GM06990 (cell line): ENCODE measurements at regions not wholly inside any gene's neighbourhood (a gene's known extent, or its start where the extent isn't known, plus 50 kb on each side); places are given as distances from the start of the nearest gene placed in this dataset.

Experiments used
- DNase-seq: peaks from one replicate; pipeline ENCODE4 v3.0.0-alpha.2; 2011; ENCODE audit not compliant: insufficient read length; ENCODE audit errors: extremely low read depth
- H3K27me3 ChIP-seq: replicated peaks from 2 replicates; pipeline ENCODE4 v1.6.0; 2011; ENCODE audit warnings: low read length; ENCODE audit not compliant: control insufficient read depth, insufficient read depth
- H3K36me3 ChIP-seq: 2 replicates; pipeline ENCODE4 v1.5.1; 2011; ENCODE audit warnings: low read length; ENCODE audit not compliant: control insufficient read depth, insufficient read depth
- H3K4me3 ChIP-seq: replicated peaks from 2 replicates; pipeline ENCODE4 v1.5.1; 2011; ENCODE audit warnings: low read depth, mild to moderate bottlenecking, control low read depth, low read length
- CTCF ChIP-seq: IDR thresholded peaks from 2 replicates; pipeline ENCODE4 v1.5.1; 2011; ENCODE audit warnings: low read length, control low read depth, mild to moderate bottlenecking, inconsistent platforms; ENCODE audit not compliant: insufficient read depth, poor library complexity, severe bottlenecking

- Histone ChIP-seq H3K4me3 (no peak overlapping the region), H3K27me3 (no peaks in the 10 kb centered on the region), H3K36me3 (no peaks in the 10 kb centered on the region)
- no peak for DNase-seq
- no peak for TF ChIP-seq CTCF
Observed at GRCh38 chr4:127558489-127559407, 74.0 kb upstream of the INTU start.

- H3K36me3 ChIP-seq, result no peaks in the 10 kb centered on the region
- no peaks in the 10 kb centered on the region for H3K27me3 ChIP-seq
- DNase-seq, result no peak
- H3K4me3 ChIP-seq, result no peak overlapping the region
- TF ChIP-seq CTCF, result no peak
Observed at GRCh38 chr4:127559981-127560380, 72.8 kb upstream of the INTU start.

GRCh38 chr4:127560755-127561154 is 72.0 kb upstream of the INTU start:
- no peaks in the 10 kb centered on the region for H3K27me3 ChIP-seq
- no peak for TF ChIP-seq CTCF
- H3K4me3 ChIP-seq, result no peak overlapping the region
- H3K36me3 ChIP-seq, result no peaks in the 10 kb centered on the region
- no peak for DNase-seq

GRCh38 chr4:127574643-127575042 is 58.1 kb upstream of the INTU start:
- no peak for TF ChIP-seq CTCF
- no peak overlapping the region for H3K4me3 ChIP-seq
- no peaks in the 10 kb centered on the region for H3K36me3 ChIP-seq
- no peaks in the 10 kb centered on the region; the same call in 1 of the 2 replicates for H3K27me3 ChIP-seq
- no peak for DNase-seq

GRCh38 chr4:127575888-127576287 is 56.9 kb upstream of the INTU start:
- no peak for DNase-seq
- no peak for TF ChIP-seq CTCF
- H3K4me3 ChIP-seq, result no peak overlapping the region
- H3K36me3 ChIP-seq, result no peaks in the 10 kb centered on the region
- no peaks in the 10 kb centered on the region; the same call in 1 of the 2 replicates for H3K27me3 ChIP-seq
